Activated T-cell treated with anti-CD3 and anti-CD28 coated beads, Interleukin-2, amount 50 U/mL, for 72 hours (primary cell): ENCODE measurements at regions not wholly inside any gene's neighbourhood (a gene's known extent, or its start where the extent isn't known, plus 50 kb on each side); places are given as distances from the start of the nearest gene placed in this dataset.

Experiments used
- ATAC-seq, 2 donors: fragments of 150-1000 bp; cut with Tn5 transposase; replicated peaks in 1 of 2; 2 replicates each; pipeline ENCODE4 v1.10.0; 2021; ENCODE audit warnings: moderate library complexity in 2 of 2, mild to moderate bottlenecking in 1 of 2
- DNase-seq, 2 donors: peaks; one replicate each; pipeline ENCODE4 v3.0.0; 2021 to 2022; ENCODE audit warnings: mixed read lengths in 1 of 2
- H3K27ac Mint-ChIP-seq: one replicate; pipeline ENCODE4 v1.8.0; 2022; ENCODE audit warnings: mild to moderate bottlenecking, moderate library complexity, mixed read lengths
- H3K27me3 Mint-ChIP-seq: one replicate; pipeline ENCODE4 v1.8.0; 2022; ENCODE audit warnings: low read depth, mixed read lengths
- H3K36me3 Mint-ChIP-seq, 2 donors: one replicate each; pipeline ENCODE4 v1.8.0; 2022; ENCODE audit warnings: mixed read lengths in 2 of 2, mild to moderate bottlenecking in 1 of 2; ENCODE audit not compliant: insufficient read depth in 2 of 2
- H3K4me1 Mint-ChIP-seq: one replicate; pipeline ENCODE4 v1.8.0; 2022; ENCODE audit warnings: low read depth, mixed read lengths
- H3K4me3 Mint-ChIP-seq, 2 donors: one replicate each; pipeline ENCODE4 v1.8.0; 2022; ENCODE audit warnings: mild to moderate bottlenecking in 2 of 2, mixed read lengths in 2 of 2, moderate library complexity in 2 of 2
- H3K9me3 Mint-ChIP-seq, 2 donors: one replicate each; pipeline ENCODE4 v1.8.0; 2022; ENCODE audit warnings: mixed read lengths in 2 of 2

DNA sequence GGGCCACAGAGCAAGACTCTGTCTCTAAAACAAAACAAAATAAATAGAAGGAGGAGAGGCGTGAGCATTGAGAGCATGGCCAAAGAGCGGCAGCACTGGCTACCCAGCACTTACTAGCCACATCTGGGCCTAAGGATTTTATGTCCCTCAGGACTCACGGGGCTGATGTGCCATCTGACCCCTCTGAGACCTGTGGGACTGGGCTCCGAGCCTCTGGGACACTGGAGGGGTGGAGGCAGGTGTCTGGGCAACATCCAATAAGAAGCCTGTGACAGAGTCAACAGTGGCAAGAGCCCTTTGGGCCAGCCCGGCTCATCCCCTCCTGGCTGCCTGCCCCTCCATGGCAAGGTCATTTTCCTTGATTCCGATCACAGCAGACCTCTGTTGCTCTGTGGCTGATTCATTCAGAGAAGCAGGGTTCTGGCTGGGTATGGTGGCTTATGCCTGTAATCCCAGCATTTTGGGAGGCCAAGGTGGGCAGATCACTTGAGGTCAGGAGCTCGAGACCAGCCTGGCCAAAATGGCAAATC lies 60.7 kb downstream of the RRM2 start:
- Mint-ChIP-seq H3K9me3 (peaks cover 0 to 3% of the 10 kb centered on the region in 2 donors), H3K4me1 (no peaks in the 10 kb centered on the region), H3K27me3 (no peaks in the 10 kb centered on the region), H3K4me3 (no peak overlapping the region), H3K36me3 (peaks cover 10 to 12% of the 10 kb centered on the region in 2 donors), H3K27ac (no peak overlapping the region)
- DNase-seq, result no peak
- ATAC-seq, result no peak

DNA sequence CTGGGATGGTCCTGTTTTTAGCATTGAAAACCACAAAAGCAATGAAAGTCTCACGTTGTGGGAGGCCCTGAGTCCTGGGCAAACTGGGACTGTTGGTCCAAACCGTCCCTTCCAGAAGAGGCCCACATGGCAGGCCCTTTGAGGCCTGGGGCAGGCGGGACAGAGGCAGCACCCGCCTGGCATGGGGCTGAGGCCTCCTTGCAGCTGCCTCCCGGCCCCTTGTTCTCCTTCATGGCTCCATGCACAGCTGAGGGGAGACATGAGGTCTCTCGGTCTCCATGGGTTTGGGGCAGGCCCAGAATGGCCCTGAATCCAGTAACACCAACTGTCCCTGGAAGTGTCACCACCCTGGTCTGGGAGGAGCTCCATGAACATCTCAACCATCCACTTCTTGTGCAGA lies 61.9 kb downstream of the RRM2 start:
- H3K9me3 Mint-ChIP-seq, result peaks cover 0 to 3% of the 10 kb centered on the region in 2 donors
- H3K27ac Mint-ChIP-seq, result no peak overlapping the region
- H3K4me3 Mint-ChIP-seq, result no peak overlapping the region
- H3K27me3 Mint-ChIP-seq, result no peaks in the 10 kb centered on the region
- no peaks in the 10 kb centered on the region for H3K4me1 Mint-ChIP-seq
- ATAC-seq (no peak), DNase-seq (no peak)
- H3K36me3 Mint-ChIP-seq, result peaks cover 9 to 17% of the 10 kb centered on the region in 2 donors

DNA sequence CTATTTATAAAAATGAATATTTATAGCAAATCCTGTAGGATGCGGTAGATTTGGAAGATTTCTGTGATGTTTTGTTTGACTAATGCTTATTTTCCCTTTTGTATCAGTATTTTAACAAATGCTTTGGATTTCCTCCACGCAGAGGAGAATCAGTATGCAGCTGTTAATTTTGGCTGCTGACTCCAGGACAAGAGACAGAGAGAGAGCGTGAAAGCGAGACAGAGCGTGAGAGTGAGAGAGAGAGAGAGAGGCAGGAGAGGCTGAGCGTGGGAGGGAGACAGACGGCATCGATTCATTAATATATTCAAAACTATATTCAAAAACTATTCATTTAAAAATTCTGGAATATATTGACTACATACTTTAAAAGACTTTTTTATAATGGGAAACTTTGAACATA lies 62.5 kb downstream of the RRM2 start:
- H3K27me3 Mint-ChIP-seq, result no peaks in the 10 kb centered on the region
- no peak for ATAC-seq
- no peak overlapping the region for H3K27ac Mint-ChIP-seq
- no peak overlapping the region for H3K4me3 Mint-ChIP-seq
- DNase-seq, result no peak
- no peaks in the 10 kb centered on the region for H3K4me1 Mint-ChIP-seq
- H3K36me3 Mint-ChIP-seq, result peaks cover 10 to 16% of the 10 kb centered on the region in 2 donors
- H3K9me3 Mint-ChIP-seq, result peaks cover 3 to 4% of the 10 kb centered on the region in 2 donors

DNA sequence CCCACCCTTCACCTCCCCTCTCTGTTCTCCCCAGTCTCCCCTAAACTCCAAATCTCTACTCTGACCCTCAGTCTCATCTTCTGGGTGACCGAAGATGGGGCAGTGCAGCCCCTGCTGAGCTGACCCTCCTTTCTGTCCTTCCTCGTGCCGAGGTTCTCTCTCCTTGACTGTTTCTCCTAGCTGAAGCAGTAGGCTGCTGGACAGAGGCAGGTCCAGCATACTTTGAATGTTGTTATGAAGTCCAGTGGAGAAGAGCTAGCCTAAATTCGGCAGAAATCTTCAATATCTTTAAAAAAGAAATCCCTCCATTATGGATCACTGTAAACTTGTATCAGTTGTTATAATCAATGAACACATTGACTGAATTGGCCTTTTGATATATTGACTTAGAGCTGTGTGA lies 63.2 kb downstream of the RRM2 start:
- ATAC-seq (no peak), DNase-seq (no peak)
- Mint-ChIP-seq H3K27ac (no peak overlapping the region), H3K9me3 (peaks cover 6 to 10% of the 10 kb centered on the region in 2 donors), H3K36me3 (peaks cover 17% of the 10 kb centered on the region in 2 donors), H3K27me3 (no peaks in the 10 kb centered on the region), H3K4me1 (no peaks in the 10 kb centered on the region), H3K4me3 (no peak overlapping the region)

DNA sequence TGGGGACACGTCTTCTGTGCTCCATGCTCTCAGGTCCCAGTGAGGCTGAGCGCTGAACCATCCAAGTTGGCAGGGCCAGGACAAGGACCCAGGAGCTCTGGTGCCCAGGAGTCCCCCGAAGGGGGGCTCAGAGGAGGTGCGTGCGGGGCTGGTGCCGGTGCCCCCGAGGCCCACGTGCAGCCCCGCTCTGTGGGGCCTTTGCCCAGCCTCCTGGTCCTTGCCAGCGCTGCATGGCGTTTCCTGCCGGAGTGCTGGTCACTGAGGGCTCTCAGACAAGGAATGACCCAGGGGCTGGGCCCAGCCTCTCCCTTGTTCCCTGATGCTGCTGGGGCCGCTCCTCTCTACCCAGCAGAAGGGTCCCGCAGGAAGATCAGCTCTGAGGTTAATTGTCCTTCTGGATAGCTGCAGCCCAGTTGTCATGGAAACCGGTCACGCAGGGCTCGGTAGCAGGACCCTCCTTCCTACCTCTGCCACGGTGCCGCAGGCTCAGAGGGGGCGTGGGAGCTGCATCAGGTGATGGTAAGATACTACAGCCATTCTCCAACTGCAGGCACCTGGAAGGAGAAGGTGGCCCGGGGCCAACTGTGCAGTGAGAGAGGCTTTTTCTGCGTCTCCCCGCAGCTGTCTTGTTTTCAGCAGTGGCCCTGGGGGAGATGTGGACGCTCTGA lies 64.5 kb downstream of the RRM2 start:
- H3K27me3 Mint-ChIP-seq, result no peaks in the 10 kb centered on the region
- H3K9me3 Mint-ChIP-seq, result peaks cover 4 to 10% of the 10 kb centered on the region in 2 donors
- DNase-seq, result no peak
- no peaks in the 10 kb centered on the region for H3K4me1 Mint-ChIP-seq
- no peak for ATAC-seq
- H3K27ac Mint-ChIP-seq, result no peak overlapping the region
- H3K36me3 Mint-ChIP-seq, result peaks cover 10 to 13% of the 10 kb centered on the region in 2 donors
- H3K4me3 Mint-ChIP-seq, result no peak overlapping the region

DNA sequence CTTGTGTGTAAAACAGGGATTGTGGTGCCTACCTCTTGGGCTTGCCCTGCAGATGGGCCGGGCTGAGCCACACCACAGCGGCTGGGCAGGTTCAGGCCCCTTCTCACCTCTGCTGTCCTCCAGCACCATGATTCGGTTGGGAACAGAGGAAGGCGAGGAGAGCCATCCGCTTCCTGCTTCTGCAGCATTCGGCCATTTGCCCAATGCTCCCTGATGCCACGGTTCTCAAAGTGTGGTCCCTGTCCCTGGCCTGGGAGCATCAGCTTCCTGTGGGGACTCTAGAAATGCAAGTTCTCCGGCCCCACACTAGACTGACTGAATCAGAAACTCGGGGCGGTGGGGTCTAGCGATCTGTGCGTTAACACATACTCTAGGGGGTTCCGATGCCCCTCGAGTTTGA lies 65.1 kb downstream of the RRM2 start:
- H3K4me3 Mint-ChIP-seq, result no peak overlapping the region
- no peak for DNase-seq
- no peak overlapping the region for H3K27ac Mint-ChIP-seq
- peaks cover 10 to 13% of the 10 kb centered on the region in 2 donors for H3K36me3 Mint-ChIP-seq
- no peak for ATAC-seq
- peaks cover 4 to 10% of the 10 kb centered on the region in 2 donors for H3K9me3 Mint-ChIP-seq
- H3K4me1 Mint-ChIP-seq, result no peaks in the 10 kb centered on the region
- H3K27me3 Mint-ChIP-seq, result no peaks in the 10 kb centered on the region

DNA sequence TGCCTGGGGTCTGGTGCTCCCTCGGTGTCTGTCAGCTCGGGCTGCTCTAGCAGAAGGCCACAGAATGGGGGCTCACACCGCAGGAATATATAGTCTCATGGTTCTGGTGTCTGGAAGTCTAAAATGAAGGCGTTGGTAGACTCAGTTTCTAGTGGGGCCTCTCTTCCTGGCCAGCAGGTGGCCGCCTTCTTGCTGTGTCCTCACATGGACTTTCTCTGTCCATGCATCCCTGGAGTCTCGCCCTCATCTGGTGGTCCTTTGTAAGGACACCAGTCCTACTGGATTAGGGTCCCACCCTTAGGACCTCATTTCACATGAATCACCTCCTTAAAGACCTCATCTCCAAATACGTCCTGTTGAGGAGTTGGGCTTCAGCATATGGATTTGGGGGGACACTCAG lies 65.7 kb downstream of the RRM2 start:
- ATAC-seq (no peak), DNase-seq (no peak)
- Mint-ChIP-seq H3K4me3 (no peak overlapping the region), H3K27me3 (no peaks in the 10 kb centered on the region), H3K27ac (no peak overlapping the region), H3K36me3 (peaks cover 10 to 13% of the 10 kb centered on the region in 2 donors), H3K9me3 (peaks cover 4 to 10% of the 10 kb centered on the region in 2 donors), H3K4me1 (no peaks in the 10 kb centered on the region)

DNA sequence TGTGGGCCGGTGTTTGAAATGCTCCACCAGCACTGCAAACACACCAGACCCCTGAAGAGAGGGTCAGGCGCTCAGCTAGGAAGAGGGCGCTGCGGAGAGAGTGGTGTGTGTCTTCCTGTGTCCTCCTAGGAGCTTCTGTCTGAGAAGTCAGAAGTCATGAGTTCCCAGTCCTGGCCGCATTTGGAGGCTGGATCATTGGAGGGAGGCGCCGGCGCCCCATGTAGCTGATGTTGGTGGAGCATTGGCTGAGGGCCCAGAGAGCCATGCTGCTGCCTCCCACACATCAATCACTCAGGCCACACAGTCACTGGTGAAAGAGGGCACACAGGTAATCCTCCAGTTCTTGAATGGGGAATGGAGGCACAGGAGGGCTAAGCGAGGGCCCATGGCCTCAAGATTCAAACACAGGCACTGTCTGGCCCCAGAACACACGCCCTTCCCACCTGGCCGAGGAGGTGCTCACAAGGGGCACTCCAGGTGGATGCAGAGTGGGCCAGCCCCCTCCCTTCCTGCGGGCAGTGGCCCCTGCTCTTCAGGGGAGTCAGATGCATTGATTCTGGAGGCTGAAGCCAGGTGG lies 66.3 kb downstream of the RRM2 start:
- Mint-ChIP-seq H3K27me3 (no peaks in the 10 kb centered on the region), H3K4me3 (no peak overlapping the region), H3K9me3 (peaks cover 4 to 10% of the 10 kb centered on the region in 2 donors), H3K36me3 (peaks cover 10 to 13% of the 10 kb centered on the region in 2 donors), H3K27ac (no peak overlapping the region), H3K4me1 (no peaks in the 10 kb centered on the region)
- ATAC-seq (no peak), DNase-seq (no peak)

DNA sequence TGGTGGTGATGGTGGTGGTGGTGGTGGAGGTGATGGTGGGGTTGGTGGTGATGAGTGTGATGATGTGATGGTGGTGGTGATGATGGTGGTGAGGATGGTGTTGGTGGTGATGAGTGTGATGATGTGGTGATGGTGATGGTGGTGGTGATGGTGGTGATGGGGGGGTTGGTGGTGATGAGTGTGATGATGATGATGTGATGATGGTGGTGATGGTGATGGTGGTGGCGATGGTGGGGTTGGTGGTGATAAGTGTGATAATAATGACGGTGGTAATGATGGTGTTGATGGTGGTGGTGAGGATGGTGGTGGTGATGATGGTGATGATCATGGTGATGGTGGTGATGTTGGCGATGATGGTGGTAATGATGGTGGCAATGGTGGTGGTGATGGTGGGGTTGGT lies 67.7 kb downstream of the RRM2 start:
- H3K36me3 Mint-ChIP-seq, result peaks cover 12 to 13% of the 10 kb centered on the region in 2 donors
- no peaks in the 10 kb centered on the region for H3K4me1 Mint-ChIP-seq
- DNase-seq (no peak), ATAC-seq (no peak)
- no peak overlapping the region for H3K4me3 Mint-ChIP-seq
- H3K27me3 Mint-ChIP-seq, result no peaks in the 10 kb centered on the region
- H3K27ac Mint-ChIP-seq, result no peak overlapping the region
- peaks cover 4 to 10% of the 10 kb centered on the region in 2 donors for H3K9me3 Mint-ChIP-seq

DNA sequence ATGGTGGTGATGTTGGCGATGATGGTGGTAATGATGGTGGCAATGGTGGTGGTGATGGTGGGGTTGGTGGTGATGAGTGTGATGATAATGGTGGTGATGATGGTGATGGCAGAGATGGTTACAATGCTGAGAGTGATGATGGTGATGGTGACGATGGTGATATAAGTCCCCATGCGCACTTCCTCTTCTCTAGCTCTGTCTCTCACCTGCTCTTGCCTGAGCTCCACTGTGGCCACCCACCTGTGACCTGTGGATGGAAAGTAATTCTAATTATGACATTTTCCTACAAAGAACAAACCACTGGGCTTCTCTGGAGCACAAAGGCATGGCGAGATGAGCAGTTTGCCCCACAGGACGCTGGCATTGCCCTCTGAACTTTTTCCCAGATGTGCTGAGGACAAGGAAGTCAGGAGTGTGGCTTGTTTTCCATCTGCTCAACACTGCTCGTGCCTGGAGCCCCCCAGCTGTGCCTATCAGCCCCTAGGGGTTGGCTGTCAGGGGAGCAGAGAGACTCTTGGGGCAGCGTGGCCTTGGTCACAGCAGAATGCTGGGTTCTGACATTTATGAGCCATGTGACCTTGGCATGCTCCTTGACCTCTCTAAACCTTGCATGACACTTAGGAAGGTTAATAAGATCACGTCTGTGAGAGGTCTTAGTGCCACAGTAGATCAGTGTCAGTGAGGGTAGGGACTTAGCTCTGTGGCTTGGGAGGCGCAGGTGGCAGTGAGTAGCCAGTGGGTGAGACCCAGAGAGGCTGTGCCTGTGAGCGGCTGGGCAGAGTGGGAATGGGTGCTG lies 68.4 kb downstream of the RRM2 start:
- DNase-seq, result no peak
- H3K27ac Mint-ChIP-seq, result no peak overlapping the region
- H3K4me1 Mint-ChIP-seq, result no peaks in the 10 kb centered on the region
- no peak overlapping the region for H3K4me3 Mint-ChIP-seq
- peaks cover 4 to 10% of the 10 kb centered on the region in 2 donors for H3K9me3 Mint-ChIP-seq
- no peaks in the 10 kb centered on the region for H3K27me3 Mint-ChIP-seq
- H3K36me3 Mint-ChIP-seq, result peaks cover 9 to 13% of the 10 kb centered on the region in 2 donors
- no peak for ATAC-seq

DNA sequence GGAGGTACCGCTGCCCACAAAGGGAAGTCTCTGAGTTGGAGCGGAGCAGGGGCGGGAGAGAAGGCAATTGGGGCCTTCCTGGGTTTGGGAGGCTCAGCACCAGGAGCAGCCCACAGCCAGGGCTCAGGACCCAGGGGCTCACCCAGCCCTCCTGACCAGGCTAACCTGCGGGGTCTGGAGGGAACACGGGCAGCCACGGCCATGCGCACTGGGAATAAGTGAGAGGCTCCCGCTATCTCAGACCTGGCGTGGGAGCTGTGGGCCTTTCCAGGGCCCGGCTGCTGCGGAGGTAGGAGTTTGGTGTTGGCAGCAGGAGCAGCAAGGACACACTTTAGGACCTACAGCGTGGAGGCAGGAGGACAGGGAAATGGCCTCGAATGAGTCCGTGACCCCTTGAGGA lies 69.0 kb downstream of the RRM2 start:
- Mint-ChIP-seq H3K9me3 (peaks cover 4 to 10% of the 10 kb centered on the region in 2 donors), H3K4me3 (no peak overlapping the region), H3K4me1 (no peaks in the 10 kb centered on the region), H3K36me3 (peaks cover 8 to 13% of the 10 kb centered on the region in 2 donors), H3K27ac (no peak overlapping the region), H3K27me3 (no peaks in the 10 kb centered on the region)
- ATAC-seq, result no peak
- DNase-seq, result no peak

DNA sequence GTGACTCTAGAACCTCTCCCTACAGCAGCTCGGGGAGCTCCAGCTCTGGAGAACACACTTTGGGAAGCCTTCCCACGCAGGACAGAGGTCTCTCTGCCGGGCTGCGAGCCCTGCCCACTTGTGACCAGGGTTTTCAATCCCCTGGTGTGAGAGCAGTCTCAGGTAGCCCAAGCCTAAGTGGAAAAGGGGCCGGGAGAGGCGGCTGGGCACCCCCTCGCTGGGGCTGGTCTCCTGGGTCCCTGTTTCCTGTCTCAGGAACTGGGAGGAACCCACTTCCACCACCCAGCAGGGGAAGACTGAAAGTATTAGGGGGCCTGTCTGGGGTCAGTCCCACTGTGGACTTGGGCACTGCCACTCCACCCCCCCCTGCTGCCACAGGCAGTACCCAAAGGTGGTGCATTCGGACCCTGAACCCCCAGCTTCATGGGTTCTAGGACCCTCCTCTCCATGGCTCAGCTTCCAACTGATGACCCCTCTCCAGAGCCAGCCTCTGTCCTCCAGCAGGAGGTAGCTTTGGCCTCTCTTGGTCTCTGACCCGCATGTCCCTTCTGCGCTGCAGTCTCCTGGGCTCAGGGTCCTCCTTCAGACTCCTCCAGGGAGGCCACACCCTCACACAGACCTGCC lies 70.0 kb downstream of the RRM2 start:
- Mint-ChIP-seq H3K9me3 (peaks cover 4 to 10% of the 10 kb centered on the region in 2 donors), H3K4me1 (no peaks in the 10 kb centered on the region), H3K27ac (no peak overlapping the region), H3K4me3 (no peak overlapping the region), H3K36me3 (peaks cover 8 to 13% of the 10 kb centered on the region in 2 donors), H3K27me3 (no peaks in the 10 kb centered on the region)
- ATAC-seq (no peak), DNase-seq (no peak)

DNA sequence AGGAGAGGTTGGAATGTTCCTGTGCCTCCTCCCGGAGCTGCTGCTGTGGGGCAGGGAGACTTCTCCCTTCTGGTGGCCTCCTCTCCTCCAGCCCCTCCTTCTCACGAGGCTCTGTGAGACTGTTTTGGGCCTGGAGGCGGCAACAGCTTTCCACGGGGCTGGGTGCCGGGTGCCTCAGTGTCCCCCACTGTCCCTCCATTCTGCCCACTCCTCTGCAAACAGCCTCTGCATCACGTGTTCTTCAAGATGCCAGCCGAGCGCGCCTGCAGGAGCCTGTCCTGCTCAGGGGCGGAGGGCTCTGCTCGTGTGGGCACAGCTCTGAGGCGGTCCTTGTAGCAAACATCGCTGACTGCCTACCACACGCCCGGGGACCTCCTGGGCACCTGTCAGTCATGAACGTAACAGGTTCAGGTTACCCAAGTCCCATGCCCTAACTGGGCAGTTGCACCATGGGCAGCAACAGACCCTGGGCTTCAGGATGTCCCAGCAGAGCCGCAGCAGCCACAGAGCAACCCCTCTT lies 70.8 kb downstream of the RRM2 start:
- Mint-ChIP-seq H3K27ac (no peak overlapping the region), H3K27me3 (no peaks in the 10 kb centered on the region), H3K36me3 (peaks cover 8 to 13% of the 10 kb centered on the region in 2 donors), H3K4me1 (no peaks in the 10 kb centered on the region), H3K4me3 (no peak overlapping the region), H3K9me3 (peaks cover 4 to 10% of the 10 kb centered on the region in 2 donors)
- DNase-seq (no peak), ATAC-seq (no peak)
